Stimulated activated CD4-positive, alpha-beta T cell treated with anti-CD3 and anti-CD28 coated beads, Interleukin-12 subunit alpha, Interleukin-12 subunit beta, amount 100 ng/mL, for 4 hours (primary cell): ENCODE measurements at regions not wholly inside any gene's neighbourhood (a gene's known extent, or its start where the extent isn't known, plus 50 kb on each side); places are given as distances from the start of the nearest gene placed in this dataset.
"Not testable (repeated sequence)": the region's sequence is repeated elsewhere in the genome, so short reads cannot be mapped to it uniquely, and the experiment has no call there.

Source experiments
- DNase-seq: peaks from one replicate; pipeline ENCODE4 v3.0.0-alpha.2; 2020

GRCh38 chr16:10275214-10275996, 93.2 kb upstream of the GRIN2A start:
- not testable (repeated sequence) for DNase-seq

GRCh38 chr16:10277597-10277996, 95.4 kb upstream of the GRIN2A start:
- DNase-seq, result no peak

DNA sequence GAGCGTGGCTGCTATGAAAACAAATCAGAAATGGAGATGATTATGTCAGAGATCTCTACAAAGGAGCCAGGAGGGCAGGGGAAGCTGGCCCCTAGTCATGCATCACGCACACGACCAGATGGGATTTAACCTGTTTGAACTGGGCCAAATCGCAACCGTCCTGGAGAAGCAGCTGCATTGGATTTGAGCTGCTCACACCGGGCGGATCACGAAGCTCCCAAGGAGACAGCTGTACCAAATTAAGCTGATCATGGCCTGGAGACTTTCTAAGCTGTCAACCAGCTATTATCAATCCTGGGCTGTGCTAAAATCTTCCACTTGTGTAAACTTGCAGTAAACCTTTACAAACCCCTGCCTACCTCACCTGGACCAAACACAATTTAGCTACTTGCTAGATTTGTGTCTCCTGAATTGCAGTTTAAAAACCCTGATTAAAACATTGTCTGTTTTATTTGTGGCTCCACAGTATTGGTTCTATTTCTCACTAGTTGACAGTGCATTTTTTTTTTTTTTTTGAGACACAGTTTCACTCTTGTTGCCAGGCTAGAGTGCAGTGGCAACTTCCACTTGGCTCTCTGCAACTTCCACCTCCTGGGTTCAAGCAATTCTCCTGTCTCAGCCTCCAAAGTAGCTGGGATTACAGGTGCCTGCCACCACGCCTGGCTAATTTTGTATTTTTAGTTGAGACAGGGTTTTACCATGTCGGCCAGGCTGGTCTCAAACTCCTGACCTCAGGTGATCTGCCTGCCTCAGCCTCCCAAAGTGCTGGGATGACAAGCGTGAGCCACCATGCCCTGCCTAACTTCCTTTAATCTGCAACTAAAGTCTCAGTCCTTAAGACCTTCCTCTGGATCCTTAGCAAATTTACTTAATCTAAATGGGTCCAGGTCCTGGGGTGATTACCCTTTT, 98.3 kb upstream of the GRIN2A start:
- DNase-seq, result no peak

DNA sequence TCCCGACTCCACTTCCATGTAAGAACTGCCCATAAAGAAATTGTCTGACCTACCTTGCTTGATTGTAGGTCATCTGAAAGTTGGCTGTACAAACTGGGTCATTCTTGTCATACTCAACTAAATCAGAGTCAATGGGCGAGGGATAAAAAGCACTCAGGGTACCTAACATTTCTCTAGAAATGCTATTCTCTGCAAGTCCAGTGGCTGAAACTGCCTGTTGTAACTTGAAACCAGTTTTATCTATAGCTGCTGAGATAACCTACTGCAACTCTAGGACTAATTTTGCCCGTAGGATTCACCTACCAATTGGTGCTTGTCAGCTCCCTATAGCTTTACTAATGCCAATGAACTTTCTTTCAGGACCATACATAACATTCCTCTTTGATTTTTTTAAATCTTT, 100.1 kb upstream of the GRIN2A start:
- no peak for DNase-seq

DNA sequence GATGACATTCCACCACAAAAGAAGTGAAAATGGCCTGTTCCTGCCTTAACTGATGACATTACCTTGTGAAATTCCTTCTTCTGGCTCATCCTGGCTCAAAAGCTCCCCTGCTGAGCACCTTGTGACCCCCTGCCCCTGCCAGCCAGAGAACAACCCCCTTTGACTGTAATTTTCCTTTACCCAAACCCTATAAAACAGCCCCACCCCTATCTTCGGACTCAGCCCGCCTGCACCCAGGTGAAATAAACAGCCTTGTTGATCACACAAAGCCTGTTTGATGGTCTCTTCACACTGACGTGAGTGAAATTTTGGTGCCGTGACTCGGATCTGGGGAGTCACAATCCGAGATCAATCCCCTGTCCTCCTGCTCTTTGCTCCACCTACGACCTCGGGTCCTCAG, 101.0 kb upstream of the GRIN2A start:
- DNase-seq, result not testable (repeated sequence)

DNA sequence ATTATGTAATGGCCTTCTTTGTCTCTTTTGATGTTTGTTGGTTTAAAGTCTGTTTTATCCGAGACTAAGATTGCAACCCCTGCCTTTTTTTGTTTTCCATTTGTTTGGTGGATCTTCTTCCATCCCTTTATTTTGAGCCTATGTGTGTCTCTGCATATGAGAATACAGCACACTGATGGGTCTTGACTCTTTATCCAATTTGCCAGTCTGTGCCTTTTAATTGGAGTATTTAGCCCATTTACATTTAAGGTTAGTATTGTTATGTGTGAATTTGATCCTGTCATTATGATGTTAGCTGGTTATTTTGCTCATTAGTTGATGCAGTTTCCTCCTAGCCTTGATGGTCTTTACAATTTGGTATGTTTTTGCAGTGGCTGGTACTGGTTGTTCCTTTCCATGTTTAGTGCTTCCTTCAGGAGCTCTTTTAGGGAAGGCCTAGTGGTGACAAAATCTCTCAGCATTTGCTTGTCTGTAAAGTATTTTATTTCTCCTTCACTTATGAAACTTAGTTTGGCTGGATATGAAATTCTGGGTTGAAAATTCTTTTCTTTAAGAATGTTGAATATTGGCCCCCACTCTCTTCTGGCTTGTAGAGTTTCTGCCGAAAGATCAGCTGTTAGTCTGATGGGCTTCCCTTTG, 95.3 kb upstream of the ATF7IP2 start:
- not testable (repeated sequence) for DNase-seq

DNA sequence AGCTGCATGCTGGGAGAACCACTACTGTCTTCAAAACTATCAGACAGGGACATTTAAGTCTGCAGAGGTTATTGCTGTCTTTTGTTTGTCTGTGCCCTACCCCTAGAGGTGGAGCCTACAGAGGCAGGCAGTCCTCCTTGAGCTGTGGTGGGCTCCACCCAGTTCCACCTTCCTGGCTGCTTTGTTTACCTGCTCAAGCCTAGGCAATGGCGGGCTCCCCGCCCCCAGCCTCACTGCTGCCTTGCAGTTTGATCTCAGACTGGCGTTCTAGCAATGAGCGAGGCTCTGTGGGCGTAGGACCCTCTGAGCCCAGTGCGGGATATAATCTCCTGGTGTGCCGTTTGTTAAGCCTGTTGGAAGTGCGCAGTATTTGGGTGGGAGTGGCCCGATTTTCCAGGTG, 93.7 kb upstream of the ATF7IP2 start:
- DNase-seq, result not testable (repeated sequence)

- not testable (repeated sequence) for DNase-seq
Observed at GRCh38 chr16:10292976-10293375, 92.9 kb upstream of the ATF7IP2 start.

DNA sequence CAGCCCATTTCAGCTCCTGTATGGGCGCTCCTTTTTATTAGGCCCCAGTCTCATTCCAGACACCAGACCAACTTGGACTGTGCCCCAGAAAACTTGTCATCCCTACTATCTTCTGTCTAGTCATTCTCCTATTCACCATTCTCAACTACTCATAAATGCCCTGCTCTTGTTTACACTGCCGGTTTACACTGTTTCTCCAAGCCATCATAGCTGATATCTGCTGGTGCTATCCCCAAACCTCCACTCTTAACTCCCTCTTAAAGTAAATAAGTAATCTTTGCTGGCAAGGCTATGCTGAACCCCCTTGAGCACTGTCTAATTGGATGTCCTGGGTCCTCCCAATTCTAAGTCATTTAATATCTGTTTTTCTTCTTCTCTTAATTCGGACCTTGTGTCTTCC, 91.7 kb upstream of the ATF7IP2 start:
- not testable (repeated sequence) for DNase-seq

- no peak for DNase-seq
Observed at GRCh38 chr16:10296956-10297340, 88.9 kb upstream of the ATF7IP2 start.

DNA sequence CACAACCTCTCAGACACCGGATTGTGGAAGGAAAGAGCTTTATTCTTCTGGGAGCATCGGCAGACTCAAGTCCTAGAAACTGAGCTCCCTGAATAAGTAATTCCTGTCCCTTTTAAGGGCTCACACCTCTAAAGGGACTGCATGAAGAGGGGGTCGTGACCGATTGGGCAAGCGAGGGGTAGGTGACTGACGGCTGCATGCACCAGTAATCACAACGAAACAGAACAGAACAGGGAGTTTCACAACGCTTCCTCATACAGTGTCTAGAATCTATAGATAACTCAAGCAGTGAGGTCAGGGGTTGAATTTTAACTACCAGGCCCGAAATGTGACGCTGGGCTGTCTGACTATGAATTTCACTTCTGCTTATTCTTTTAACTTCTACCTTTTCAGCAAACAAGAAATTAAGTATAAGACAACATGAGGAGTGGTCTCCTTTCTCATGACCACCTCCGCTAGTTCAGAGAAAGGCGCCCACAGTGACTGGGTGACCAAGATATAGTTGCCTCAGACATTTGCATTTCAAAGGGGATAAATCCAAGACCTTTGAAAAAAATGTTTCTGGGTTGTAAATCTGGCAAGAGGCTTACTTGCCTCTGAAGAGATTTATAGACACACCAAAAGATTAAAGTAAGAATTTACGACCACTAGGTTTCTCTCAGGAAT, 88.4 kb upstream of the ATF7IP2 start:
- DNase-seq, result no peak

- DNase-seq, result no peak
Observed at GRCh38 chr16:10300905-10301304, 85.0 kb upstream of the ATF7IP2 start.

GRCh38 chr16:10301547-10301946, 84.3 kb upstream of the ATF7IP2 start:
- not testable (repeated sequence) for DNase-seq

GRCh38 chr16:10305912-10306311, 79.9 kb upstream of the ATF7IP2 start:
- DNase-seq, result no peak

DNA sequence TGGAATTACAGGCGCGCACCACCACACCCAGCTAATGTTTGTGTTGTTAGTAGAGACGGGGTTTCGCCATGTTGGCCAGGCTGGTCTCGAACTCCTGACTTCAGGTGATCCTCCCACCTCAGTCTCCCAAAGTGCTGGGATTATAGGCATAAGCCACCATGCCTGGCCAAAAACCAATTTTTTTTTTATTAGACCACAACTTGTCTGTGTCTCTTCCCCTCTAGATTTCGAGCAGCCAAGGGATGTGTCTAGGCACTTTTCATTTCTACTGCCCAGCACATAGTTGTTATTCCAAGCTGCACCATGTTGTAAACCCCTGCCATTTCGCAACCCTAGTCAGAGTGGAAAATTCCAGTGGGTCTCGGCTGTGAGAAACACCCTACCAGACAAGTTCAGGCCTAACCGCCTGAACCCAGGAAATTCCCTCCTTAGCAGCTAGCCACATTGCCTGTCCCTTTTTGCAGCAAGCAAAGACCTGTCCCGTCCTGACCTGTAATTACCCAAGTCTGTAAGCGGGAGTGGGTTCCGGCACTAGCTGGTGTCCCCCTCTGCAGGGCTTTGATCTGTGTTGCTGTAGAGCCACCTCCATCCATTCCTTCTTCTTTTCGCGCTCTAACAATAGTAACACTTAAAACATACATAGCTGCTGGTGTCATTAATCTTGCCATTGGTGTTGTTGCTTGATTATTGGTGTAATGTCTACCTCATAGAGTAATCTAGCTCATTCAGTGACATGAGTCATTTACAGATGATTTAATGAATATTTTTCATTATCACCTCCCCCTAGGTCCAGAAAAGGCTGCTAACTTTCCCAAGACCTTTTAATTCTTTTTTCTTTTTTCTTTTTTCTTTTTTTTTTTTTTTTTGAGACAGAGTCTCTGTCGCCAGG, 77.3 kb upstream of the ATF7IP2 start:
- no peak for DNase-seq

DNA sequence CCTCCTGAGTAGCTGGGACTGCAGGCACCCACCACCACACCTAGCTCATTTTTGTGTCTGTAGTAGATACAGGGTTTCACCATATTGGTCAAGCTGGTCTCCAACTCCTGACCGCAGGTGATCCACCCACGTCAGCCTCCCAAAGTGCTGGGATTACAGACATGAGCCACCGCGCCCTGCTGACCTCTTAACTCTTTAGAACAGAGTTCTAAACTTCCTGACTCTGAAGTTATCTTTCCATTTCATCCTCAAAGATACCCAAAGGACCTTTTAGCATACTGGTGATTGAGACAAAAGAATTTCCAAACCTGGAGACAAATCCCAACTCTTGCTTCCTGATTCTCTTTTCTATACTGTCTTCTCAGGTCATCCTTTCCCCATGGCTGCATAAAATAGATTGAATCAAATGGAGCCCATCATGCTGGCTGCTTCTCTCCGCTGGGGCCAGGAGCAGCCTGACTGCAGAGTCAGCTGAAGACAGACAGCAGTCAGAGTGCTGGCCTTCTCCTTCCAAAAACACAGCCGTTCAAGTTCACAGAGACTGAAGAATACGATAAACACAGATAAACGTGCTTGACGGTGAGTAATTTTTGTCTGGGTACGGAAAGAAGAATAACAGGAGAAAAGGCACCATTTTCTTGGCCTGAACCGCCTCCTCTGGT, 76.5 kb upstream of the ATF7IP2 start:
- no peak for DNase-seq

DNA sequence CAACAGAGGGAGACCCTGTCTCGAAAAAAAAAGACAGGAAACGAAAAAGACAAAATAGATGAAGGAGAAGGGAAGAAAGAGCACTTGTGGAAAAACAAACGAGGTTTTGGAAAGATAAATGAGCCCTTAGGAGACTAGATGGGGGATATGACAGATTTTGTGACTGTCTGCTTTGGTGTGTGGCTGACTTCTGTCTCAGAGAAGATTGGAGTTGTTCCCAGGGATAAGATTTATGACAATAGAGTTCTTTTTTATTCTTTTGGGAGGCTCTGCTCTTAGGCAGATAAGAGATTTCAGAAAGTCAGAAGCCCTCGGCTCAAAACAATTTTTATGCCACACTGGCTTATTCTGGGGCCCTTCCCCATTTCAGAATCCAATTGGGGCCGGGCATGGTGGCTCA, 73.9 kb upstream of the ATF7IP2 start:
- DNase-seq, result no peak

DNA sequence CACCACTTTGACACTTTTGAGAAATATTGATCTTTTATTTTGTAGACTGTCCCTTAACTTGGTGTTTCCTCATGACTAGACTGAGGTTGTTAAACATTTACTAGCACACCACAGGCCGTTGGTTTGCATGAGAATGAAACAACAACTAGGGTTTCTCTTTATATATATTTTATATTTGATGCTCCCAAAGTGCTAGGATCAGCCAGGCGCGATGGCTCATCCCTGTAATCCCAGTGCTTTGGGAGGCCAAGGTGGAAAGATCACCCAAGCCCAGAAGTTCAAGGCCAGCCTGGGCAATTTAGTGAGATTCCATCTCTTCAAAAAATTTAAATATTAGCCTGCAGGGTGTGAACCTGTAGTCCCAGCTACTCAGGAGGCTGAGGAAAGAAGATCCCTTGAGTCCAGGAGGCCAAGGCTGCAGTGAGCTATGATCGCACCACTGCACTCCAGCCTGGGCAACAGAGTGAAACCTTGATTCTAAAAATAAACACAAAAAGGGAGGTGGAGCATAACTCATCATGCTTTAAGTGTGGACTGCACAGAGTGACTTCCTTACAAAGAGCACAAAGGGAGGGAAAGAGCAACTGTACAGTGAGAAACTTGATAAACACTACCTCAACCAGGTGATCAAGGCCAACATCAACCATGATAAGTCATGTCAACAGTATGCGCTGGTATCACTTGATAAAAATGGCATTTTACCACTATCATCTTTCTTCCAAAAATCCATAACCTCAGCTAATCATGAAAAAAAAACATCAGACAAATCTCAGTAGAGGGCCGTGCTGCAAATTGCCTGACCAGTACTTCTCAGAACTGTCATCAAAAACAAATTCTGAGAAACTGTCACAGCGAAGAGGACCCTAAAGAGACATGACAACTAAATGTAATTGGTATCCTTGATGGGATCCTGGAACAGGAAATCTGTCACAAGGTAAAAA, 72.8 kb upstream of the ATF7IP2 start:
- no peak for DNase-seq

GRCh38 chr16:10314317-10314716, 71.5 kb upstream of the ATF7IP2 start:
- no peak for DNase-seq

DNA sequence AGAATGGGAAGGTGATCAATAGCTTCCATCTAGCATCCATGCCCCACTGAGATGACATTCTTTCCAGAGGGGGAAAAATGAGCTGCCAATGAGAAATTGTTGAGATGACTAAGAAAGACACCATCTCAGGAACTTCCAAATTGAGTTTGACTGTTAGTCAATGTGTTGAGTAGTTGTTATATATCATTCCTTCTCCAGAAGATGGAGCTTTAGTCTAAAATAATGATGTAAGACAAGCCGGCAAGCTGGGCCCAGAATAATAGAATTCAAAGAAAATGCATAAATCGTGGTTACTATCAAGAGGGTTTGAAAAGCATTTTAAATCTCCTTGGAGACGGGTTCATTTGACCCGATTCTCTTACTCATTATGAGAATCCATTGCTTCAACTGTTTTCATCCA, 71.0 kb upstream of the ATF7IP2 start:
- no peak for DNase-seq
